Epithelial cell of esophagus (primary cell): ENCODE measurements at regions not wholly inside any gene's neighbourhood (a gene's known extent, or its start where the extent isn't known, plus 50 kb on each side); places are given as distances from the start of the nearest gene placed in this dataset.

Experiments used
- DNase-seq: peaks from one replicate; pipeline ENCODE4 v3.0.0; 2010; ENCODE audit warnings: low read depth
- H3K4me3 ChIP-seq: 2 replicates; pipeline ENCODE4 v1.5.1; 2011; ENCODE audit warnings: mild to moderate bottlenecking, low read length, control low read depth
- TF ChIP-seq, protein P1 (sequence below): IDR thresholded peaks from 2 replicates; pipeline ENCODE4 v1.5.1; 2011; ENCODE audit warnings: low read depth, mild to moderate bottlenecking, low read length, control low read depth, inconsistent platforms; ENCODE audit not compliant: insufficient read depth; ENCODE audit errors: missing control alignments

DNA sequence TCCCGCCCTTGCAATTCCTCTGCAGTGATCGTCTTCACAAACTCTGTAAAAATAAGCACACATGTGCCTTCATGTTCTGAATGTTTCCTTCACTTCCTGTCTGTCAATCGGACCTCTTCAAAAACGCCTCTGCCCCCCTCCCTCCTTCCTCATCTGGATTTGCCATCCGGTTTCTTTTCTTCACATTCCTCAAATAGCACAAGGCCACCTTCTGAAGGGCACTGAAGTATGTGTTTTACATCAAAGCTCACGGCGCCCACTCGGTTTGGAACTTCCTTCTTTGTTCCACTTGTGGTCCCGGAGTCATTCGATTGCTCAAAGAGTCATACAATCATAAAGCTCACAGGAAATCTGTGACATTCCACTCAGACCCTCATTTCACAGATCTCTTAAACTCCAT lies 758.1 kb upstream of the SALL3 start:
- TF ChIP-seq, protein P1, sequence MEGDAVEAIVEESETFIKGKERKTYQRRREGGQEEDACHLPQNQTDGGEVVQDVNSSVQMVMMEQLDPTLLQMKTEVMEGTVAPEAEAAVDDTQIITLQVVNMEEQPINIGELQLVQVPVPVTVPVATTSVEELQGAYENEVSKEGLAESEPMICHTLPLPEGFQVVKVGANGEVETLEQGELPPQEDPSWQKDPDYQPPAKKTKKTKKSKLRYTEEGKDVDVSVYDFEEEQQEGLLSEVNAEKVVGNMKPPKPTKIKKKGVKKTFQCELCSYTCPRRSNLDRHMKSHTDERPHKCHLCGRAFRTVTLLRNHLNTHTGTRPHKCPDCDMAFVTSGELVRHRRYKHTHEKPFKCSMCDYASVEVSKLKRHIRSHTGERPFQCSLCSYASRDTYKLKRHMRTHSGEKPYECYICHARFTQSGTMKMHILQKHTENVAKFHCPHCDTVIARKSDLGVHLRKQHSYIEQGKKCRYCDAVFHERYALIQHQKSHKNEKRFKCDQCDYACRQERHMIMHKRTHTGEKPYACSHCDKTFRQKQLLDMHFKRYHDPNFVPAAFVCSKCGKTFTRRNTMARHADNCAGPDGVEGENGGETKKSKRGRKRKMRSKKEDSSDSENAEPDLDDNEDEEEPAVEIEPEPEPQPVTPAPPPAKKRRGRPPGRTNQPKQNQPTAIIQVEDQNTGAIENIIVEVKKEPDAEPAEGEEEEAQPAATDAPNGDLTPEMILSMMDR = no peak
- no peak for DNase-seq

DNA sequence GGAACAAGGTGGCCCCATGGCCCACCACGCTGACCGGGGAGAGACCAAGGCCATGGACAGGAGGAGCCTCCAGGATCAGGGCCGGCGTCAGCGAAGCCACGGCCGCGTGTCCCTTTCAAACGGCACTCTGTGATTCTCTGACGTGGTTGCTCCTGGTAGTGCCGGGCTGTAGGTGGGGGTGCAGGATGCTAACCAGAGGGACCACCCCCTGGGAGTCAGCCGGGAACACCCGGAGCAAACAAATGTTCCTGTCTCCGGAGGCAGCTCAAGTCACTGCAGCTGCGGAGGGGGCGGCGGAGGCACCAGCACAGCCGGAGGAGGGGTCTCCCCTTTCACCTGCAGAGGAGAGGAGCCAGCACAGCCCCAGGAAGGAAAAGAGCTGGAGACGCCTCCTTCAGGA lies 750.6 kb upstream of the SALL3 start:
- TF ChIP-seq, protein P1 = no peak
- no peak for DNase-seq
- H3K4me3 ChIP-seq = no peak overlapping the region

More for the DNA sequence above, 758.1 kb upstream of the SALL3 start:
- no peak overlapping the region for H3K4me3 ChIP-seq

DNA sequence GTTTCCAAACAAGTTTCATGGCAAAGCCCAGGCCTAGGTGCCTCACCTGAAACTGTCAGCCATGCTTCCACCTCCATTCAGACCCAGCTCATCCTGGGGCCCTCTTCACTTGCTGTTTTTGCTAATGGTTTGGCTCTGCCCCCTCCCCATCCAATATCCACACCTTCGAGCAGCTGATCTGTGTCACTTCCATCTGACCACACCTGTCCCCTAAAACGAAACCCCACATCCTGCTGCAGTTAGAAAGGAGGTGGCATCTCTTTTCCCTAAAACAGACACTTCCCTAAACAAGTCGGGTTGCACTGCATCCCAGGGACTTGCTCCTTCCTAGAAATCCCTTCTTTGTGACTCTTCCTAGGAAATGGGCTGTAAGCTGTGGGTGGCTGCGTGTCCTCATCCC lies 748.7 kb upstream of the SALL3 start:
- no peak overlapping the region for H3K4me3 ChIP-seq
- DNase-seq = no peak
- TF ChIP-seq, protein P1 = no peak

DNA sequence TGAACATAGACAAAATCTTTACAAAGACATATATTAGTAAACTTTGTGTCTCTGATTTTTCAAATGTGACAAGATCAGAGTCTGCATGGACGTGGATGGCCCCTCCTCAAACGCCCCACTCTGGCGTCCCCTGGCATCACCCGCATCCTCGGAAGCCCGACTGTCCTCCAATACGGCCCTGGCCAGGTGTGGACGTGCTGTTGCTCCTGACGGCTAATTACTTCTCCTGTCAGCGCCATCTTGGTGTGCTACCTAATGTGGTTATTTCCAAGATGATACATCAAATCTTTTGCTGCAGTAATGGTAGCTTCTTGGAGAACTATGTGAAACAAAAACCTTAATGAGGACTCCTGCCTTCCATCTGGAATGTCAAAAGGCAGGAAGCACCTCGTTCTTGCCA lies 747.4 kb upstream of the SALL3 start:
- no peak overlapping the region for H3K4me3 ChIP-seq
- no peak for DNase-seq
- TF ChIP-seq, protein P1 = no peak

DNA sequence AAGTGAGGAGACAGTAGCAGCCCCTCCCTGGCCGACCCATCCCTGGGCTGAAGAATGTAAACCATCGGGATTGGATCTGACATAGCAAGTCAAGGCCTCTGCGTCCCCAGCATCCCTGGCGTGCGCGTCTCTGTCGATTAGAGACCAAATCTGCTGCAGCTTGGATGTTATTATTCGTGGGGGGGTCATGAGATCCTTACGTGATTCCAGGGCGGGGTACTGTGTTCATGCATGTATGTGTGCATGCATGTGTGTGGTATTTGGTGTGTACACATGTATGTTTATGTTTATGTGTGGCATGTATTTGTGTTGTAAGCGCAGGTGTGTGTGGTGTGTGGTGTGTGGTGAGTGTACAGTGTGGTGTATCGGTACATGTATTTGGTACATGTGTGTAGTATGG lies 741.8 kb upstream of the SALL3 start:
- no peak overlapping the region for H3K4me3 ChIP-seq
- TF ChIP-seq, protein P1 = no peak
- DNase-seq = no peak

DNA sequence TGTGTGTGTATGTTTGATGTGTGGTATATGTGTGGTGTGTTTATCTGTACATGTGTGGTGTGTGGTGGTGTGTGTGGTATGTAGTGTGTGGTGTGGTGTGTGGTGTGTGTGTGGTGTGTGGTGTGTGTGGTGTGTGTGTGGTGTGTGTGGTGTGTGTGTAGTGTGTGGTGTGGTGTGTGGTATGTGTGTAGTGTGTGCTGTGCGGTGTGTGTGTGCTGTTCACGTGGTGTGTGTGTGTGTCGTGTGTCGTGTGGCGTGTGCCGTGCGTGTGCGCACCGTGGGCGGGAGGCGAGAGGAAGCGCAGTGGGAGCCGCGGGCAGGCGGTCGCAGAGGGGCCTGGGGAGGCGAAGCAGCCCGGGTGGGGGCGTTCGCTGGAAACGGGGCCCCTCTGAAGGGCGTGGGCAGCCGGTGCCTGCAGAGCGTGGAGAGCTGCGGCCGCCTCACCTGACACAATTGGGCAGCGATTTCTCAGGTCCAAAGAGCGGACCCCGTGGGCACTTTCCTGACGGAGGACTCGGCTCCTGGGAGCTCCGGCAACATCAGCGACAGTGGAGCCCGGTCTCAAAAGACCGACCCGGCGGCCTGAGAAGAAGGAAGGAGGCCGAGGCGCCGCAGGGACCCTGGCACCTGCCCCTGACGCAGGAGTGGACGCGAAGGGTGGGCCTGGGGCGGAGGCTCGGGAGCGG lies 741.1 kb upstream of the SALL3 start:
- TF ChIP-seq, protein P1 = no peak
- no peak for DNase-seq
- no peak overlapping the region for H3K4me3 ChIP-seq

DNA sequence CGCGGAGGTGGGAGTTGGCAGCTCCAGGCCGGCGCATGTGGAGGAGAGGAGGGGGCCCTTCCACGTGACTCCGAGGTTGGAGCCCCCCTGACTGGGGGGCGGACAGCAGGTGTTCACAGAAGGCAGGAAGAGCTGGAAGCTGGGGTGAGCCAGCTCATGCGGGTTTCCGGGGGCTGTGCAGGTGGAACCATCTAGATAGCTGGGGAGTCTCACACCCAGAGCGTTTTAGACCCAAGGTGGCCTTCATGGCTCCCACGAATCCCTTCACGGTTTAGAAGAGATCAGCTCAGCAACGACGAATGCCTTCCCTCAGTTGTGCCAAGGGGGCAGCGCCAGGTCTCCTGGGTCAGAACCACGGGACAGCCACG lies 740.5 kb upstream of the SALL3 start:
- no peak overlapping the region for H3K4me3 ChIP-seq
- TF ChIP-seq, protein P1 = no peak
- DNase-seq = no peak
